Upper lobe of right lung (tissue), 1 donor: ENCODE measurements at regions not wholly inside any gene's neighbourhood (a gene's known extent, or its start where the extent isn't known, plus 50 kb on each side); places are given as distances from the start of the nearest gene placed in this dataset.

Source experiments
- ATAC-seq: fragments of 200-7000 bp; cut with Tn5 transposase; one replicate; pipeline ENCODE4 v1.9.1; 2020; ENCODE audit warnings: mild to moderate bottlenecking, moderate library complexity
- DNase-seq: peaks from one replicate; pipeline ENCODE4 v3.0.0-alpha.2; 2020
- H3K27ac ChIP-seq: fragments of 200-600 bp; one replicate; pipeline ENCODE4 v1.8.0; 2022
- H3K27me3 ChIP-seq: fragments of 200-600 bp; one replicate; pipeline ENCODE4 v1.8.0; 2022; ENCODE audit warnings: mild to moderate bottlenecking
- H3K36me3 ChIP-seq: fragments of 200-600 bp; one replicate; pipeline ENCODE4 v1.8.0; 2022
- H3K4me1 ChIP-seq: fragments of 200-600 bp; one replicate; pipeline ENCODE4 v1.8.0; 2022
- H3K4me3 ChIP-seq: fragments of 200-600 bp; one replicate; pipeline ENCODE4 v1.8.0; 2022; ENCODE audit warnings: mild to moderate bottlenecking
- H3K9me3 ChIP-seq: fragments of 200-600 bp; one replicate; pipeline ENCODE4 v1.8.0; 2022
- CTCF ChIP-seq: fragments of 200-600 bp; IDR thresholded peaks from one replicate; pipeline ENCODE4 v1.8.0; 2022; ENCODE audit warnings: antibody characterized with exemption
- intact Hi-C: fragments of 100-400 bp; cut with DNase I; formaldehyde crosslinking; loops from one replicate; pipeline ENCODE4 v1.11.0; 2022
- donor health status: DM: no; HTN: yes; CAD: no; lungs with severe emphysema.

DNA sequence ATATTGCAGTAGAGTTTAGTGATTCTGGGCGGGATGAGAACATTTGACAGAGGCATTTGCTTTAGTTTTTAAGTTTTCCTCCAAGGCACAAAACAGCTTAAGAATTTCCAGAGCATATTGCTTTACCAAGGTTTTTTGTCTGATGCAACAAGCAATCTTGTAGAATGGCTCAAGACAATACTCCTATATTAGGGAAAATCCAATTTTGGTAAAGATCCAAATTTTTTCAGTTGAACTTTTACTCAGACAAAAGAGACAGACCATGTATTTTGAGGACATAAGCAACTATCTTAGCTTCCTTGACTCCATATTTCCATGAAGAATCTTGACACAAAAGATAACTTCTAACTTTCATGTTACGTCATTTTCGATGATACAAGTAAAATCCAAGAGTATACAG is 92.3 kb upstream of the NANOS1 start:
- intact Hi-C loops, result no loop called here
- no peaks in the 10 kb centered on the region for H3K4me1 ChIP-seq
- no peak for ATAC-seq
- no peaks in the 10 kb centered on the region for H3K9me3 ChIP-seq
- no peak for DNase-seq
- no peaks in the 10 kb centered on the region for H3K36me3 ChIP-seq
- H3K27ac ChIP-seq, result no peak overlapping the region
- no peaks in the 10 kb centered on the region for H3K27me3 ChIP-seq
- TF ChIP-seq CTCF, result no peak
- no peak overlapping the region for H3K4me3 ChIP-seq

DNA sequence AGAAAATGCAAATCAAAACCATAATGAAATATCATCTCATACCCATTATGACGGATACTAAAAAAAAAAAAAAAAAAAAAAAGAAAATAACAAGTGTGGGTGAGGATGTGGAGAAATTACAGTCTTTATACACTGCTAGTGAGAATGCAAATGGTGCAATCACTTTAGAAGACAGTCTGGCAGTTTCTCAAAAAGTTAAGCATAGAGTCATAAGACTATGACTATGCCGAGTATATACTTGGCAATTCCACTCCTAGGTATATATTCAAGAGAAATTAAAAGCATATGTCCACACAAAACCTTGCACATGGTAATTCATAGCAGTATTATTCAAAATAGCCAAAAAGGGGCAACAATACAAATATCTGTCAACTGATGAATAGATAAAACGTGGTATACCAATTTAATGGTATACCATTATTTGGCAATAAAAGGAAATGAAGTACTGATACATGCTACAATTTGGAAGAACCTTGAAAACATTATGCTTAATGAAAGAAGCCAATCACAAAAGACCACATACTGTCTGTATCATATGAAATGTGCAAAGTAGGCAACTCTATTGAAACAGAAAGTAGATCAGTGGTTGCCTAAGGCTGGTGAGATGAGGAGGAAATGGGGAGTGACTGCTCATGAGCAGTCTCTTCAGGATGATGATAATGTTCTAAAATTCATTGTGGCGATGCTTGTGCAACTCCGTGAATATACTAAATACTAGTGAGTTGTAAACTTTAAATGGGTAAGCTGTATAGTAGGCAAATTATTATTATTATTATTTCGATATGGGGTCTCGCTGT is 90.1 kb upstream of the NANOS1 start:
- no peaks in the 10 kb centered on the region for H3K36me3 ChIP-seq
- no peak for DNase-seq
- no peaks in the 10 kb centered on the region for H3K9me3 ChIP-seq
- H3K27me3 ChIP-seq, result no peaks in the 10 kb centered on the region
- H3K4me1 ChIP-seq, result no peaks in the 10 kb centered on the region
- no peak overlapping the region for H3K27ac ChIP-seq
- intact Hi-C loops, result no loop called here
- ATAC-seq, result peak; percentile 39
- no peak for TF ChIP-seq CTCF
- H3K4me3 ChIP-seq, result no peak overlapping the region

DNA sequence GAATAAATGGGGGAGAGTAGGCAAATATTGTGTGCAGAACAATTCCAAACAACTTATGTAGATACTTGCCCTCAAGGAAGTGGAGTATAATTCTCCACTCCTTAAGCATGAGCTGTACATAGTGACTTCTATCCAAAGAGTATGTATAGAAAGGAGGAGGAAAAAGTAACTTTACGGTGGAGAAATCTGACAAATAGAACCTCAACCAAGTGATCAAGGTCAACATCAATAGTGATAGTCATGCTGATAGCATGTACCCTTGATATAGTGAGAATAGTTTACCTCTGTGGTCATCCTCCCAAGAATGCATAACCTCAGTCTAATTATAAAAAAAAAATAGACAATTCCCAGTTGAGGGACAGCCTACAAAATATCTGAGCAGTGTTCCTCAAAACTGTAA is 89.1 kb upstream of the NANOS1 start:
- Histone ChIP-seq H3K27ac (no peak overlapping the region), H3K36me3 (no peaks in the 10 kb centered on the region), H3K27me3 (no peaks in the 10 kb centered on the region), H3K4me3 (no peak overlapping the region), H3K9me3 (no peaks in the 10 kb centered on the region), H3K4me1 (no peaks in the 10 kb centered on the region)
- ATAC-seq (no peak), DNase-seq (no peak)
- TF ChIP-seq CTCF, result no peak
- intact Hi-C loops, result no loop called here

GRCh38 chr10:118943253-118943652 is 86.3 kb upstream of the NANOS1 start:
- no peak overlapping the region for H3K27ac ChIP-seq
- H3K36me3 ChIP-seq, result no peaks in the 10 kb centered on the region
- TF ChIP-seq CTCF, result no peak
- H3K27me3 ChIP-seq, result no peaks in the 10 kb centered on the region
- no peaks in the 10 kb centered on the region for H3K9me3 ChIP-seq
- intact Hi-C loops, result no loop called here
- ATAC-seq (no peak), DNase-seq (no peak)
- no peak overlapping the region for H3K4me3 ChIP-seq
- no peaks in the 10 kb centered on the region for H3K4me1 ChIP-seq

DNA sequence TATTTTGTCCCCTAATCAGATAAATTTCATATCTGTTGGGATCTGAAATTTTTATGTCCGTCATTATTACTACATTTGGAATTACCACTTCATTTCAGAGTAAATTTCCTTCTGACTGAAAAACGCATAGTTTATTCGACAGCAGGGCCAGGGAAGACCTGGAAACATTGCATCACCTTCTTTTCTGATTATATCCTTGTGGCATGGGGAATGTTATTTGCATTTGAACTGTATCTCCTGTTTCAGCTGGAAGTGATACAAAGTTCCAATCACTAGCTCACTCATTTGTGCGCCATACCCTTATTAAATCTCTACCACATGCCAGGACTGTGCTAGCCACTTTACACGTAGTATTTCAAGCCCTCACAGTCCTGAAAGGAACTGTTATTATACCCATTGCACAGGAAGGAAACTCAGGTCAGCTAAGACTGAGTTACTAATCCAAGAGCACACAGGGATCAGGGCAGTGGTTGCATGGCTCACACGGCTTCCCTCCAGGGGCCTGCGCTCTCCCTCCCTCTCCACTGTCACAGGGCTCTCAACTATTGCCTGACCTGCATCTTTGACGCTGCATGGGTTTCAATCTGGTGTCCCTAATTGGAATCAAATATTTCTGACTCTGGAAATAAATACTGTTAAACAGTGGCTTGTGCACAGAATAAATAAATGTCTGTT is 84.4 kb upstream of the NANOS1 start:
- H3K36me3 ChIP-seq, result no peaks in the 10 kb centered on the region
- no peak overlapping the region for H3K27ac ChIP-seq
- no peak overlapping the region for H3K4me3 ChIP-seq
- no peaks in the 10 kb centered on the region for H3K27me3 ChIP-seq
- no peaks in the 10 kb centered on the region for H3K4me1 ChIP-seq
- no peak for TF ChIP-seq CTCF
- DNase-seq (no peak), ATAC-seq (no peak)
- intact Hi-C loops, result no loop called here
- H3K9me3 ChIP-seq, result no peaks in the 10 kb centered on the region
